PC-9 (cell line): ENCODE measurements at regions not wholly inside any gene's neighbourhood (a gene's known extent, or its start where the extent isn't known, plus 50 kb on each side); places are given as distances from the start of the nearest gene placed in this dataset.

Source experiments
- BruUV-seq: library from RNA; stranded (reverse); fragments of 400-500 nt; replicated peaks from 2 replicates; lab custom pipeline; 2021; lab: Mats Ljungman, UMichigan
- CTCF ChIA-PET: fragments of 300-600 bp; sonication (Branson Sonifier 250); formaldehyde crosslinking; loops from one replicate; lab custom pipeline; 2022; ENCODE audit warnings: antibody characterized with exemption; lab: Charles Lee
- POLR2A ChIA-PET: fragments of 300-600 bp; sonication (Branson Sonifier 250); formaldehyde crosslinking; loops from one replicate; lab custom pipeline; 2022; ENCODE audit warnings: antibody characterized with exemption; ENCODE audit not compliant: unreplicated experiment; lab: Charles Lee
- DNase-seq, 2 experiments: peaks; one replicate each; pipeline versions ENCODE4 v3.0.0 to v3.0.0-alpha.2; 2015 to 2022; ENCODE audit warnings: mixed read lengths in 1 of 2
- H2AFZ ChIP-seq: fragments of 200-600 bp; sonication (generic); 2 replicates; pipeline ENCODE4 v1.8.1; 2017; ENCODE audit warnings: antibody characterized with exemption
- H3F3A ChIP-seq: fragments of 200-600 bp; sonication (generic); 2 replicates; pipeline ENCODE4 v1.8.1; 2017; ENCODE audit warnings: antibody characterized with exemption, mild to moderate bottlenecking, low read depth; ENCODE audit not compliant: insufficient read depth
- H3K27ac ChIP-seq: fragments of 200-600 bp; sonication (generic); 2 replicates; pipeline ENCODE4 v1.6.1; 2016; ENCODE audit warnings: mixed run types
- H3K27me3 ChIP-seq: fragments of 200-600 bp; sonication (generic); 2 replicates; pipeline ENCODE4 v1.6.1; 2016; ENCODE audit warnings: low read depth, mixed run types; ENCODE audit not compliant: insufficient read depth
- H3K36me3 ChIP-seq: fragments of 200-600 bp; sonication (generic); 2 replicates; pipeline ENCODE4 v1.6.1; 2016; ENCODE audit warnings: low read depth, mixed run types
- H3K4me1 ChIP-seq: fragments of 200-600 bp; sonication (generic); replicated peaks from 2 replicates; pipeline ENCODE4 v1.6.1; 2016; ENCODE audit warnings: mixed run types; ENCODE audit not compliant: insufficient read depth
- H3K4me2 ChIP-seq: fragments of 200-600 bp; sonication (generic); 2 replicates; pipeline ENCODE4 v1.6.1; 2017; ENCODE audit warnings: mixed run types
- H3K4me3 ChIP-seq: fragments of 200-600 bp; sonication (generic); 2 replicates; pipeline ENCODE4 v1.6.1; 2016; ENCODE audit warnings: mixed run types
- H3K79me2 ChIP-seq: fragments of 200-600 bp; sonication (generic); 2 replicates; pipeline ENCODE4 v1.6.1; 2017; ENCODE audit warnings: low read depth, mixed run types
- H3K9me2 ChIP-seq: fragments of 200-600 bp; sonication (generic); 2 replicates; pipeline ENCODE4 v1.8.1; 2017; ENCODE audit warnings: mild to moderate bottlenecking; ENCODE audit not compliant: insufficient read depth
- H3K9me3 ChIP-seq: fragments of 200-600 bp; sonication (generic); 2 replicates; pipeline ENCODE4 v1.8.1; 2016; ENCODE audit warnings: low read depth; ENCODE audit not compliant: insufficient read depth
- H4K20me1 ChIP-seq: fragments of 200-600 bp; sonication (generic); 2 replicates; pipeline ENCODE4 v1.8.1; 2017; ENCODE audit not compliant: insufficient read depth
- EZH2 ChIP-seq: fragments of 200-600 bp; sonication (generic); IDR thresholded peaks from 2 replicates; pipeline ENCODE4 v1.8.0; 2017; ENCODE audit warnings: antibody characterized with exemption, low read depth
- intact Hi-C: fragments of 100-400 bp; cut with micrococcal nuclease; formaldehyde crosslinking; loops from one replicate; pipeline ENCODE4 v1.10.0; 2022; ENCODE audit not compliant: unreplicated experiment
- TF ChIP-seq, protein P1 (sequence below): fragments of 200-600 bp; sonication (generic); conservative IDR thresholded peaks from 2 replicates; pipeline ENCODE4 v1.6.1; 2017; ENCODE audit warnings: mixed run types, antibody characterized with exemption, mild to moderate bottlenecking, moderate library complexity

GRCh38 chr2:13597176-13597575 lies 880.4 kb downstream of the TRIB2 start:
- POLR2A ChIA-PET = no interaction called here
- H4K20me1 ChIP-seq = no peaks in the 10 kb centered on the region
- no peaks in the 10 kb centered on the region for H3K4me1 ChIP-seq
- peaks cover 7% of the 10 kb centered on the region; the same call in 1 of the 2 replicates for H3K9me2 ChIP-seq
- H3K4me2 ChIP-seq = no peak overlapping the region
- no peak for DNase-seq
- BruUV-seq = no TSS peak
- no peaks in the 10 kb centered on the region for H3K36me3 ChIP-seq
- no peak for TF ChIP-seq EZH2
- TF ChIP-seq, protein P1, sequence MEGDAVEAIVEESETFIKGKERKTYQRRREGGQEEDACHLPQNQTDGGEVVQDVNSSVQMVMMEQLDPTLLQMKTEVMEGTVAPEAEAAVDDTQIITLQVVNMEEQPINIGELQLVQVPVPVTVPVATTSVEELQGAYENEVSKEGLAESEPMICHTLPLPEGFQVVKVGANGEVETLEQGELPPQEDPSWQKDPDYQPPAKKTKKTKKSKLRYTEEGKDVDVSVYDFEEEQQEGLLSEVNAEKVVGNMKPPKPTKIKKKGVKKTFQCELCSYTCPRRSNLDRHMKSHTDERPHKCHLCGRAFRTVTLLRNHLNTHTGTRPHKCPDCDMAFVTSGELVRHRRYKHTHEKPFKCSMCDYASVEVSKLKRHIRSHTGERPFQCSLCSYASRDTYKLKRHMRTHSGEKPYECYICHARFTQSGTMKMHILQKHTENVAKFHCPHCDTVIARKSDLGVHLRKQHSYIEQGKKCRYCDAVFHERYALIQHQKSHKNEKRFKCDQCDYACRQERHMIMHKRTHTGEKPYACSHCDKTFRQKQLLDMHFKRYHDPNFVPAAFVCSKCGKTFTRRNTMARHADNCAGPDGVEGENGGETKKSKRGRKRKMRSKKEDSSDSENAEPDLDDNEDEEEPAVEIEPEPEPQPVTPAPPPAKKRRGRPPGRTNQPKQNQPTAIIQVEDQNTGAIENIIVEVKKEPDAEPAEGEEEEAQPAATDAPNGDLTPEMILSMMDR = no peak
- H3K79me2 ChIP-seq = no peaks in the 10 kb centered on the region
- intact Hi-C loops = no loop called here
- H3F3A ChIP-seq = no peaks in the 10 kb centered on the region
- no peak overlapping the region for H3K4me3 ChIP-seq
- H2AFZ ChIP-seq = no peak overlapping the region
- H3K27ac ChIP-seq = no peak overlapping the region
- H3K9me3 ChIP-seq = 0 out of 2 replicates have a peak, but pooled peaks cover 2% of the 10 kb centered on the region
- CTCF ChIA-PET = no interaction called here
- no peaks in the 10 kb centered on the region for H3K27me3 ChIP-seq

- H3K36me3 ChIP-seq = no peaks in the 10 kb centered on the region
- H3K79me2 ChIP-seq = no peaks in the 10 kb centered on the region
- H4K20me1 ChIP-seq = no peaks in the 10 kb centered on the region
- TF ChIP-seq, protein P1 = no peak
- no peak for TF ChIP-seq EZH2
- no peak overlapping the region for H3K27ac ChIP-seq
- intact Hi-C loops = no loop called here
- no peak overlapping the region for H3K4me3 ChIP-seq
- H3K4me2 ChIP-seq = no peak overlapping the region
- H2AFZ ChIP-seq = no peak overlapping the region
- no peak for DNase-seq
- POLR2A ChIA-PET = no interaction called here
- no peaks in the 10 kb centered on the region for H3F3A ChIP-seq
- CTCF ChIA-PET = no interaction called here
- H3K9me2 ChIP-seq = peaks cover 7% of the 10 kb centered on the region; the same call in 1 of the 2 replicates
- no TSS peak for BruUV-seq
- H3K9me3 ChIP-seq = 0 out of 2 replicates have a peak, but pooled peaks cover 2% of the 10 kb centered on the region
- no peaks in the 10 kb centered on the region for H3K27me3 ChIP-seq
- no peaks in the 10 kb centered on the region for H3K4me1 ChIP-seq
These were observed 884.8 kb downstream of the TRIB2 start for GRCh38 chr2:13601506-13601905.

DNA sequence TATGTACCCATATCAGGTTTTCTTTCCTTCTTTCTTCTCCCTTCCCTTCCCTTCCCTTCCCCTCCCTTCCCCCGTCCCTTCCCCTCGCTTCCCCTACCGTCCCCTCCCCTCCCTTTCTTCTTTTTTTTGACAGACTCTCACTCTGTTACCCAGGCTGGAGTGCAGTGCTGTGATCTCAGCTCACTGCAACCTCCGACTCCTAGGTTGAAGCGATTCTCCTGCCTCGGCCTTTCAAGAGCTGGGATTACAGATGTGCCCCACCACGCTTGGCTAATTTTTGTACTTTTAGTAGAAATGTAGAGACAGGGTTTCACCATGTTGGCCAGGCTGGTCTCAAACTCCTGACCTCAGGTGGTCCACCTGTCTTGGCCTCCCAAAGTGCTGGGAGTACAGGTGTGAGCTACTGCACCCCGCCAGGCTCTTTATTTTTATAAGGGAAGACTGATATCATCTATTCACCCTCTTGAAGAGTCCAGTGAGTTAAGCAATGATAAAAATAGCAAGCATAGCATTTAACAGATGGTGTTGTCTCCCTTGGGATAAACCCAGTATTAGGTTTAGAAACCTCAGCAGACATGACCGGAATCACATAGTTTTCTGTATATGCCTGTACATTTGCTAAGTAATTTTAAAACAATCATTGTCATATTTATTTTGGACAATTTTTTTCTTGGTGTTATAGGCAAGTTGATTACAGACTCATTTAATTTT lies 888.4 kb downstream of the TRIB2 start:
- no peaks in the 10 kb centered on the region for H3K79me2 ChIP-seq
- H3K27me3 ChIP-seq = no peaks in the 10 kb centered on the region
- no peak overlapping the region for H3K27ac ChIP-seq
- no peak overlapping the region for H2AFZ ChIP-seq
- CTCF ChIA-PET = no interaction called here
- H3K9me2 ChIP-seq = no peaks in the 10 kb centered on the region
- POLR2A ChIA-PET = no interaction called here
- no peaks in the 10 kb centered on the region for H3K36me3 ChIP-seq
- no peaks in the 10 kb centered on the region for H3K9me3 ChIP-seq
- H3K4me2 ChIP-seq = no peak overlapping the region
- no peak overlapping the region for H3K4me3 ChIP-seq
- no peaks in the 10 kb centered on the region; the same call in 1 of the 2 replicates for H4K20me1 ChIP-seq
- BruUV-seq = no TSS peak
- no peak for DNase-seq
- TF ChIP-seq, protein P1 = no peak
- no peak for TF ChIP-seq EZH2
- intact Hi-C loops = no loop called here
- no peaks in the 10 kb centered on the region for H3K4me1 ChIP-seq
- no peaks in the 10 kb centered on the region for H3F3A ChIP-seq
